ENCODE measurements at regions not wholly inside any gene's neighbourhood (a gene's known extent, or its start where the extent isn't known, plus 50 kb on each side); places are given as distances from the start of the nearest gene placed in this dataset.

DNA sequence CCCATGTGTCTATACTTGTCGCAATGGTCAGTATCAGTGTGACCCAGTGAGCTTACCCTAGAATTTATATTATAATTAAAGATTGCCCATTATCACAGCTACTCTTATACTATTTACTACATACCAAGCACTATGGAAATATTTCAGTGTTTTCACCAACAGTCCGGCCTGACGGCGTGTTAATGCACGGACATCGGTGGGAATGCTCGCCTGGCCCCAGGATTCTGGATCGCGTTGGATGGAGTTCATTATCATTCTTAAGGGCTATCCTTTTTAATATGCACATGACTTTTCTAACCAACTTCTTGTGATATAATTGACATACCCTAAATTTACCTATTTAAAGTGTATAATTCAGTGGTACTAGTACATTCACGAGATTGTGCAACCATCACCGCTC lies 51.8 kb upstream of the AFDN start:
- no peak for DNase-seq (ENCODE audit: low spot score)

DNA sequence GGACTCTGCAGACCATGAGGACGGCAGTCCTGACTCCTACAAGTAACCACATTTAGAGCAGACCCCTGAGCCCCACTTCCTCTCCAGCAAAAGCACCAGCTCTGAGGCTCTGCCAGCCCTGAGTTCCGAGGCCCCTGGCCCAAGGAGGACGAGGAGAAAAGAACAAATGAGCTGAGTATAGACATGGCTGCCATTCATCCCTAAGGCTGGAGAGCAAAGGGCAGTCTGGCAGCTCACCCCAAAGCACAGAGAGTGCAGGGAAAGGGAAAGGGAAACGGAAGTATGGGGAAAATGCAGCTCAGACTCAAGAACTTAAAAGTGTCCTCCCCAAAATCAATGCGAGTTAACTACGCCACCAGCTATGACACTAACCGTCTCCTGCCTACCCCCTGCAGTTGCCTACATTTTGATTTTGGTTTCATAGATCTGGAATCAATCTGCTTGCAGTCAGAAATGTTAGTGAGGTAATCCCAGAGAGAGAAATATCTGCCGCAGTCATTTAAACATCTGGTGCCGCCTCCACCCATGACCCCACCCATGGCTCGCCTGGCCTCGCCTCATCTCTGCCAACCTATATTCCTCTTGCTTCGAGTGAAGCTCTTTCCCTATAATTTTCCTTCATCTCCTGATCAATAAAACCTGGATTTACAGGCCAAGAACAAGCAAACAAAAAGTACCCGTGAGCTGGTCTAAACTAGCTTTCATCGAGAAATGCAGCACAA lies 49.6 kb upstream of the AFDN start:
- DNase-seq (ENCODE audit: low spot score) = peak; percentile 23

Measured in left forelimb (tissue), 1 donor.